ENCODE measurements at regions not wholly inside any gene's neighbourhood (a gene's known extent, or its start where the extent isn't known, plus 50 kb on each side); places are given as distances from the start of the nearest gene placed in this dataset.
"Not testable (repeated sequence)": the region's sequence is repeated elsewhere in the genome, so short reads cannot be mapped to it uniquely, and the experiment has no call there.

- DNase-seq = no peak
Measured at GRCh38 chr4:114034189-114034588, 54.7 kb upstream of the ARSJ start.

GRCh38 chr4:114036426-114036825 lies 57.0 kb upstream of the ARSJ start:
- DNase-seq = no peak

- DNase-seq = no peak
Measured at GRCh38 chr4:114036864-114037263, 57.4 kb upstream of the ARSJ start.

- DNase-seq = no peak
Measured at GRCh38 chr4:114037988-114038387, 58.5 kb upstream of the ARSJ start.

- no peak for DNase-seq
Measured at GRCh38 chr4:114038762-114039387, 59.4 kb upstream of the ARSJ start.

GRCh38 chr4:114040319-114041116 lies 61.1 kb upstream of the ARSJ start:
- no peak for DNase-seq

GRCh38 chr4:114041117-114041475 lies 61.6 kb upstream of the ARSJ start:
- DNase-seq = no peak

GRCh38 chr4:114043116-114043515 lies 63.7 kb upstream of the ARSJ start:
- DNase-seq = no peak

GRCh38 chr4:114044351-114044750 lies 64.9 kb upstream of the ARSJ start:
- not testable (repeated sequence) for DNase-seq

GRCh38 chr4:114046331-114046730 lies 66.9 kb upstream of the ARSJ start:
- DNase-seq = no peak

- DNase-seq = not testable (repeated sequence)
Measured at GRCh38 chr4:114048154-114048553, 68.7 kb upstream of the ARSJ start.

- DNase-seq = no peak
Measured at GRCh38 chr4:114052227-114052626, 72.8 kb upstream of the ARSJ start.

GRCh38 chr4:114056599-114056998 lies 77.2 kb upstream of the ARSJ start:
- no peak for DNase-seq

GRCh38 chr4:114057746-114058145 lies 78.3 kb upstream of the ARSJ start:
- DNase-seq = no peak

- no peak for DNase-seq
Measured at GRCh38 chr4:114062499-114062898, 83.1 kb upstream of the ARSJ start.

GRCh38 chr4:114072781-114073180 lies 93.3 kb upstream of the ARSJ start:
- no peak for DNase-seq

GRCh38 chr4:114076899-114077570 lies 97.6 kb upstream of the ARSJ start:
- no peak for DNase-seq

- no peak for DNase-seq
Measured at GRCh38 chr4:114077610-114078009, 98.2 kb upstream of the ARSJ start.

GRCh38 chr4:114078636-114079035 lies 99.2 kb upstream of the ARSJ start:
- DNase-seq = no peak

- no peak for DNase-seq
Measured at GRCh38 chr4:114081783-114082182, 102.3 kb upstream of the ARSJ start.

GRCh38 chr4:114082348-114082747 lies 102.9 kb upstream of the ARSJ start:
- DNase-seq = no peak

GRCh38 chr4:114085611-114086345 lies 106.3 kb upstream of the ARSJ start:
- no peak for DNase-seq

- no peak for DNase-seq
Measured at GRCh38 chr4:114087596-114088230, 108.3 kb upstream of the ARSJ start.
